ENCODE measurements at regions not wholly inside any gene's neighbourhood (a gene's known extent, or its start where the extent isn't known, plus 50 kb on each side); places are given as distances from the start of the nearest gene placed in this dataset.

GRCh38 chr4:11937941-11938340, 509.2 kb upstream of the HS3ST1 start:
- TF ChIP-seq CTCF (IDR thresholded peaks at IDR 0.05; ENCODE audit: low read depth, low read length): no peak
- TF ChIP-seq EZH2phosphoT487 (IDR thresholded peaks at IDR 0.05; ENCODE audit: low read depth): no peak
